ENCODE measurements at regions not wholly inside any gene's neighbourhood (a gene's known extent, or its start where the extent isn't known, plus 50 kb on each side); places are given as distances from the start of the nearest gene placed in this dataset.

GRCh38 chrX:121802881-121803412 lies 755.5 kb downstream of the GLUD2 start:
- DNase-seq = no peak
- WGBS, 2 donors = 60 to 83% methylated on average over 2 to 4 of the region's 7 CpGs
- H3K36me3 ChIP-seq = no peaks in the 10 kb centered on the region
- intact Hi-C loops (cut with DNase I) = no loop called here
- no peak overlapping the region for H3K4me3 ChIP-seq (replicated peaks in 1 of 3)
- TF ChIP-seq CTCF (IDR thresholded peaks at IDR 0.05) = no peak
- no peak for TF ChIP-seq POLR2A (IDR thresholded peaks at IDR 0.05)
- H3K9me3 ChIP-seq = no peaks in the 10 kb centered on the region
- H3K27ac ChIP-seq = no peak overlapping the region
- no peaks in the 10 kb centered on the region for H3K27me3 ChIP-seq
- H3K4me1 ChIP-seq = no peaks in the 10 kb centered on the region

DNA sequence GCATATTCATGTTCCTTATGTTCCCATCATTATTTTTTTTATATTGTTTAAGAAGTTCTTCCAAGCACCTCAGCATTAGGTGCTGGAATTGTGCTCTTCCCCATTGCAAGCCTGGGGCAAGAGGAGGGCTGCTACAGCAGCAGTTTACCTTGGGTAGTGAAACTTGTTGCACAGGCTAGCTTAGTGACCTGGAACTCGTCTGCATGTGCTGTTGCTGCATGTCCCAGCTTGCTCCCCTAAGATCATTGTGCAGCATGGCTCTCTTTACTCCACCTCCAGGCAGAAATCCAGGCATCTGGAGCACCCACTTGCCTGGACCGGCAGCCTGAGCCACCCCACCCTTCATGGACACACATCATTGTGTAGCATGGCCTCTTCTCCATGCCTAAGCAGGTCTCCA lies 776.0 kb downstream of the GLUD2 start:
- DNase-seq = no peak
- TF ChIP-seq POLR2A (IDR thresholded peaks at IDR 0.05) (no peak), CTCF (IDR thresholded peaks at IDR 0.05) (no peak)
- 40 to 52% methylated on average over 1 to 2 of the region's 2 CpGs for WGBS, 2 donors
- Histone ChIP-seq H3K36me3 (no peaks in the 10 kb centered on the region), H3K27me3 (no peaks in the 10 kb centered on the region), H3K4me1 (no peaks in the 10 kb centered on the region), H3K4me3 (replicated peaks in 1 of 3) (no peak overlapping the region), H3K9me3 (no peaks in the 10 kb centered on the region), H3K27ac (no peak overlapping the region)
- intact Hi-C loops (cut with DNase I) = no loop called here

- Histone ChIP-seq H3K4me1 (no peaks in the 10 kb centered on the region), H3K27ac (no peak overlapping the region), H3K36me3 (no peaks in the 10 kb centered on the region), H3K9me3 (no peaks in the 10 kb centered on the region), H3K27me3 (no peaks in the 10 kb centered on the region), H3K4me3 (replicated peaks in 1 of 3) (no peak overlapping the region)
- no peak for TF ChIP-seq POLR2A (IDR thresholded peaks at IDR 0.05)
- TF ChIP-seq CTCF (IDR thresholded peaks at IDR 0.05) = no peak
- DNase-seq = no peak
- 59 to 67% methylated on average over 2 of the region's 2 CpGs for WGBS, 2 donors
- intact Hi-C loops (cut with DNase I) = no loop called here
Measured at GRCh38 chrX:121831601-121832000, 784.2 kb downstream of the GLUD2 start.

DNA sequence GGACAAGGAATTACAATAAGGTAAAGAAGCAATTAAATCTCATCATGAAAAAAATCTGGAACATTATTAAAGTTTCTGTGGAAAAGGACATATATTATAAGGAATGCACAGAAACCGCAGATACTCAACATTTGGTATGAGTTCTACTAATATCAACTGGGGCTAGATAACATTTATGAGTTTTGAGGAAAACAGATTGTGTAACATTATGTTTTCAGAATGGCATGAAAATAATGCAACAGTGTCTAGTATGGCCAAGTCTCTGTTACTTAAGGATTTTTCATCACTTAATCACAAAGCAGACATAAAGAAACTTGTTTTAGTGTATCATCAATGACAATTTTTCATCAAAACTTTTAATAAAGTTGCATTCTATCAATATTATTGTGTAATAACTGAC lies 785.0 kb downstream of the GLUD2 start:
- no peak overlapping the region for H3K27ac ChIP-seq
- no peaks in the 10 kb centered on the region for H3K9me3 ChIP-seq
- TF ChIP-seq CTCF (IDR thresholded peaks at IDR 0.05) = no peak
- TF ChIP-seq POLR2A (IDR thresholded peaks at IDR 0.05) = no peak
- no peaks in the 10 kb centered on the region for H3K36me3 ChIP-seq
- no peak overlapping the region for H3K4me3 ChIP-seq (replicated peaks in 1 of 3)
- H3K4me1 ChIP-seq = no peaks in the 10 kb centered on the region
- 74 to 96% methylated on average over 1 of the region's 1 CpG for WGBS, 2 donors
- intact Hi-C loops (cut with DNase I) = no loop called here
- DNase-seq = no peak
- H3K27me3 ChIP-seq = no peaks in the 10 kb centered on the region

DNA sequence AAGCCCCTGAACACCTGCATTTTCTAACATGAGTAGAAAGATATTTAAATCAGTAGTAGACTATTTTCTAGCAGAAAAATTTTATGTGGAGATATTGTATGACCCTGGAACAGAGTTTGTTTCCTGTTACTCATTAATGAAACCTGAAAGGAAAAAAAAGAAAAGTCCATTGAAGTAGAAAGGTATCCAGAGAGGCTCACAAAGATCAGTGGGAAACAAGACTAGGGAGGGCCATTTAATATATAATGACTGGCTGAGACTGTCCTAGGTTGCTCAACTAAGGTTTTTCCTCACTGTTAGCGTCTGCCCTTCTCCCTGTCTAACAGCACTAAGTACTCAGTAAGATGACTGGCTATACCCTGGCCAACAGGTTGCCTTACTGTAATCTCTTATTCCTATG lies 788.6 kb downstream of the GLUD2 start:
- TF ChIP-seq CTCF (IDR thresholded peaks at IDR 0.05) = no peak
- TF ChIP-seq POLR2A (IDR thresholded peaks at IDR 0.05) = no peak
- Histone ChIP-seq H3K4me3 (replicated peaks in 1 of 3) (no peak overlapping the region), H3K36me3 (no peaks in the 10 kb centered on the region), H3K27ac (no peak overlapping the region), H3K4me1 (no peaks in the 10 kb centered on the region), H3K27me3 (no peaks in the 10 kb centered on the region), H3K9me3 (no peaks in the 10 kb centered on the region)
- DNase-seq = no peak
- WGBS, 2 donors = 71 to 91% methylated on average over 1 of the region's 1 CpG
- intact Hi-C loops (cut with DNase I) = no loop called here

Measured in thyroid gland (tissue), 4 donors.